H1 (cell line): ENCODE measurements at regions not wholly inside any gene's neighbourhood (a gene's known extent, or its start where the extent isn't known, plus 50 kb on each side); places are given as distances from the start of the nearest gene placed in this dataset.
"Not testable (repeated sequence)": the region's sequence is repeated elsewhere in the genome, so short reads cannot be mapped to it uniquely, and the experiment has no call there.

Source experiments
- CTCF ChIA-PET: fragments of 300-600 bp; sonication (Branson Sonifier 250); formaldehyde crosslinking; loops from one replicate; lab custom pipeline; 2021; ENCODE audit not compliant: partially characterized antibody; lab: Charles Lee
- POLR2A ChIA-PET: fragments of 300-600 bp; sonication (Branson Sonifier 250); formaldehyde crosslinking; loops from one replicate; lab custom pipeline; 2021; ENCODE audit warnings: inconsistent platforms; ENCODE audit not compliant: partially characterized antibody; lab: Charles Lee
- DNase-seq, 2 experiments: peaks; one replicate each; pipeline versions ENCODE4 v3.0.0 to v3.0.0-alpha.2; 2010 to 2022; ENCODE audit warnings: low spot score in 2 of 2, low read depth in 1 of 2, mixed read lengths in 1 of 2
- FAIRE-seq: peaks from 2 replicates; lab custom pipeline; 2011; peaks lifted over from hg19 to GRCh38; lab: Jason Lieb, UNC
- H2AFZ ChIP-seq: 2 replicates; pipeline ENCODE4 v1.8.1; 2012; ENCODE audit warnings: low read length, inconsistent platforms
- H2AK5ac ChIP-seq: 2 replicates; pipeline ENCODE4 v1.6.1; 2013; ENCODE audit warnings: low read depth, low read length
- H2BK120ac ChIP-seq: replicated peaks from 2 replicates; pipeline ENCODE3; 2013; ENCODE audit warnings: low read depth, low read length, inconsistent platforms
- H2BK12ac ChIP-seq: 2 replicates; pipeline ENCODE4 v1.6.1; 2013; ENCODE audit warnings: low read depth, low read length
- H2BK15ac ChIP-seq: 2 replicates; pipeline ENCODE4 v1.6.1; 2013; ENCODE audit warnings: low read length
- H2BK20ac ChIP-seq: 2 replicates; pipeline ENCODE4 v1.6.1; 2013; ENCODE audit warnings: low read length
- H2BK5ac ChIP-seq: 2 replicates; pipeline ENCODE4 v1.6.1; 2013; ENCODE audit warnings: low read depth, low read length
- H3K14ac ChIP-seq: 2 replicates; pipeline ENCODE4 v1.6.1; 2013; ENCODE audit warnings: inconsistent platforms; ENCODE audit not compliant: insufficient read length
- H3K18ac ChIP-seq: 2 replicates; pipeline ENCODE4 v1.6.1; 2013; ENCODE audit warnings: low read length; ENCODE audit errors: extremely low read depth
- H3K23ac ChIP-seq: 2 replicates; pipeline ENCODE4 v1.6.1; 2013; ENCODE audit warnings: inconsistent platforms; ENCODE audit not compliant: insufficient read length
- H3K23me2 ChIP-seq: 2 replicates; pipeline ENCODE4 v1.6.1; 2013; ENCODE audit warnings: low read depth, low read length
- H3K27ac ChIP-seq: 2 replicates; pipeline ENCODE4 v1.6.1; 2011; ENCODE audit warnings: low read depth, low read length, inconsistent platforms
- H3K27me3 ChIP-seq, 4 experiments: replicated peaks in 1 of 4; 1 replicate in 1 of 4; 2 replicates in 3 of 4; pipeline versions ENCODE4 v1.6.1 to v1.8.1; 2011 to 2013; ENCODE audit warnings: low read length in 3 of 4, mild to moderate bottlenecking in 3 of 4, inconsistent platforms in 2 of 4, mixed read lengths in 2 of 4, moderate library complexity in 1 of 4; ENCODE audit not compliant: control insufficient read depth in 3 of 4, insufficient read depth in 3 of 4; ENCODE audit errors: extremely low read depth in 1 of 4
- H3K36me3 ChIP-seq, 4 experiments: 2 replicates each; pipeline versions ENCODE4 v1.6.1 to v1.8.1; 2011 to 2013; ENCODE audit warnings: mild to moderate bottlenecking in 4 of 4, low read length in 3 of 4, moderate library complexity in 2 of 4, control low read depth in 1 of 4, inconsistent platforms in 1 of 4; ENCODE audit not compliant: insufficient read depth in 4 of 4, control insufficient read depth in 2 of 4
- H3K4ac ChIP-seq: replicated peaks from 2 replicates; pipeline ENCODE3; 2013; ENCODE audit warnings: low read length, low read depth, mixed read lengths, inconsistent platforms; ENCODE audit not compliant: insufficient read length
- H3K4me1 ChIP-seq, 4 experiments: replicated peaks in 1 of 4; 1 replicate in 1 of 4; 2 replicates in 3 of 4; pipeline versions ENCODE4 v1.6.1 to v1.8.1; 2011 to 2013; ENCODE audit warnings: low read length in 3 of 4, inconsistent platforms in 2 of 4, mixed read lengths in 1 of 4; ENCODE audit not compliant: insufficient read depth in 4 of 4, control insufficient read depth in 3 of 4
- H3K4me2 ChIP-seq, 2 experiments: 2 replicates each; pipeline versions ENCODE4 v1.6.1 to v1.8.1; 2011 to 2013; ENCODE audit warnings: low read depth in 2 of 2, low read length in 2 of 2, control low read depth in 1 of 2, inconsistent platforms in 1 of 2, mild to moderate bottlenecking in 1 of 2; ENCODE audit not compliant: insufficient read depth in 1 of 2
- H3K4me3 ChIP-seq, 4 experiments: fragments of 200-600, 300-600 bp in 1 of 4; sonication (generic), shearing (Covaris generic), sonication (Bioruptor Twin) in 1 of 4; 2 replicates each; pipeline versions ENCODE4 v1.5.1 to v1.8.1; 2011 to 2016; ENCODE audit warnings: low read length in 4 of 4, low read depth in 3 of 4, control low read depth in 2 of 4, inconsistent platforms in 2 of 4, mild to moderate bottlenecking in 2 of 4, mixed read lengths in 1 of 4, moderate library complexity in 1 of 4; ENCODE audit not compliant: insufficient read depth in 2 of 4; ENCODE audit errors: extremely low read depth in 1 of 4
- H3K56ac ChIP-seq: replicated peaks from 2 replicates; pipeline ENCODE3; 2013; ENCODE audit warnings: low read depth, mild to moderate bottlenecking, mixed read lengths, low read length, inconsistent platforms; ENCODE audit not compliant: insufficient read length
- H3K79me1 ChIP-seq: 2 replicates; pipeline ENCODE4 v1.6.1; 2013; ENCODE audit warnings: low read depth, low read length, control low read depth
- H3K79me2 ChIP-seq, 2 experiments: 2 replicates each; pipeline versions ENCODE4 v1.6.1 to v1.8.1; 2012 to 2013; ENCODE audit warnings: low read length in 2 of 2, mild to moderate bottlenecking in 2 of 2, inconsistent platforms in 1 of 2; ENCODE audit not compliant: insufficient read depth in 2 of 2, control insufficient read depth in 1 of 2
- H3K9ac ChIP-seq, 4 experiments: replicated peaks in 1 of 4; 1 replicate in 1 of 4; 2 replicates in 3 of 4; pipeline versions ENCODE4 v1.6.1 to v1.8.1; 2011 to 2013; ENCODE audit warnings: low read depth in 3 of 4, low read length in 3 of 4, control low read depth in 2 of 4, mild to moderate bottlenecking in 2 of 4, moderate library complexity in 2 of 4, inconsistent platforms in 1 of 4; ENCODE audit errors: extremely low read depth in 1 of 4
- H3K9me3 ChIP-seq, 2 experiments: 2 replicates each; pipeline versions ENCODE4 v1.6.1 to v1.8.1; 2012 to 2013; ENCODE audit warnings: mild to moderate bottlenecking in 2 of 2, moderate library complexity in 2 of 2, control low read depth in 1 of 2, inconsistent platforms in 1 of 2, low read depth in 1 of 2, low read length in 1 of 2, mixed read lengths in 1 of 2; ENCODE audit not compliant: insufficient read depth in 2 of 2
- H4K20me1 ChIP-seq, 2 experiments: replicated peaks in 1 of 2; 2 replicates each; pipeline versions ENCODE3 to v1.8.1; 2011 to 2013; ENCODE audit warnings: inconsistent platforms in 2 of 2, low read length in 2 of 2, mild to moderate bottlenecking in 1 of 2; ENCODE audit not compliant: insufficient read depth in 2 of 2, control insufficient read depth in 1 of 2
- H4K5ac ChIP-seq: 2 replicates; pipeline ENCODE4 v1.6.1; 2013; ENCODE audit warnings: low read length, low read depth, mixed read lengths, inconsistent platforms; ENCODE audit not compliant: insufficient read length
- H4K8ac ChIP-seq: 2 replicates; pipeline ENCODE4 v1.8.0; 2013; ENCODE audit warnings: mild to moderate bottlenecking, moderate library complexity, low read length, inconsistent platforms; ENCODE audit not compliant: insufficient read depth; ENCODE audit errors: extremely low read depth
- H4K91ac ChIP-seq: replicated peaks from 2 replicates; pipeline ENCODE3; 2013; ENCODE audit warnings: low read length, mixed read lengths, inconsistent platforms; ENCODE audit not compliant: insufficient read length
- CBX5 ChIP-seq: fragments of 300-800, 300-1000 bp; sonication (generic); IDR thresholded peaks from 2 replicates; pipeline ENCODE4 v1.7.1; 2016; ENCODE audit warnings: antibody characterized with exemption, low read length, low read depth
- SP4 ChIP-seq: IDR thresholded peaks from 2 replicates; pipeline ENCODE4 v1.6.1; 2012; ENCODE audit warnings: low read length, inconsistent platforms
- WGBS, 2 experiments: shearing (Covaris generic) in 1 of 2; methylation state at CpG; one replicate each; pipeline versions ENCODE4 v1.1.6 to v1.1.7; 2013 to 2015; ENCODE audit warnings: low lambda C conversion rate in 2 of 2, mixed read lengths in 2 of 2, inconsistent platforms in 1 of 2, low coverage in 1 of 2, missing lambda C conversion rate in 1 of 2; ENCODE audit not compliant: insufficient replicate concordance in 2 of 2, insufficient coverage in 1 of 2, insufficient read length in 1 of 2; ENCODE audit errors: extremely low coverage in 1 of 2, missing lambda C conversion rate in 1 of 2; 5-methylcytosine and 5-hydroxymethylcytosine counted together

DNA sequence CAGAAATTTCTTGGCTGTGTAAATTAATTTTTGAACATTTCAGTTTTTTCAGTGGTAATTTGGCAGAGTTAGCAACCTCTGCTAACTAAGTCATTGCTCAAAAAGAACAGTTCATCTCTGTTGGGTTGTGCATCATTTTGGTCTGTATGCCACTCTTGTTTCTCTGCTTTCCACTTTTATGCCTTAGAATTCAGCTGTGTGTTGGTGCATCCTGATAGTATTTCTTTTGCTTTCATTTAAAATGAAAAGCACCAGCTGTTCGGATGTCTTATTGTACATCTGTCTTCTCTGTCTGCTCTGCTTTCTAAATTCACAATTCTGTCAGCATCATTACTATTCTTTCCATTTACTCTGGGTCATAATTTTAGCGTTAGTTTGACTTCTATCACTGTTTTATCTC lies 388.2 kb upstream of the NDST4 start (continued):
- no peak for TF ChIP-seq CBX5
- no peak for TF ChIP-seq SP4

DNA sequence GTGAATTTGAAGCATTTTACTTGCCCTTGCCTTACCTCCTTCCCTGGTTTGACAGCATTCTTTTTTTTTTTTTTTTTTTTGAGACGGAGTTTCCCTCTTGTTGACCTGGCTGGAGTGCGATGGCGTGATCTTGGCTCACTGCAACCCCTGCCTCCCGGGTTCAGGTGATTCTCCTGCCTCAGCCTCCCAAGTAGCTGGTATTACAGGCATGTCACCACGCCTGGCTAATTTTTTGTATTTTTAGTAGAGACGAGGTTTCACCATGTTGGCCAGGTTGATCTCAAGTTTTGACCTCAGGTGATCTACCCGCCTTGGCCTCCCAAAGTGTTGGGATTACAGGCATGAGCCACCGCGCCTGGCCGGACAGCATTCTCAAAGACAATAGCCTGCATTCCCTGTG lies 380.4 kb upstream of the NDST4 start:
- H3K23ac ChIP-seq, H3K27ac ChIP-seq, H2BK12ac ChIP-seq, H3K9ac ChIP-seq, H4K5ac ChIP-seq, H4K8ac ChIP-seq, H3K18ac ChIP-seq, POLR2A ChIA-PET, FAIRE-seq, H3K9me3 ChIP-seq, H2AK5ac ChIP-seq, H3K79me1 ChIP-seq, H4K91ac ChIP-seq, H3K56ac ChIP-seq, H3K4ac ChIP-seq, H3K4me2 ChIP-seq, DNase-seq, H3K79me2 ChIP-seq, H3K36me3 ChIP-seq, H3K23me2 ChIP-seq, H4K20me1 ChIP-seq, H2BK20ac ChIP-seq, H2BK120ac ChIP-seq, H3K4me1 ChIP-seq, H2BK5ac ChIP-seq, CTCF ChIA-PET, H3K4me3 ChIP-seq, H3K27me3 ChIP-seq, H2BK15ac ChIP-seq, H3K14ac ChIP-seq: not testable (repeated sequence)
- 0 out of 2 replicates have a peak overlapping the region, but pooled peaks have one; percentile 4 for H2AFZ ChIP-seq
- 92% methylated on average over 9 of the region's 10 CpGs; no CpG with 5 or more reads in 1 of the 2 experiments for WGBS, 2 experiments
